Activated CD4-positive, alpha-beta T cell treated with anti-CD3 and anti-CD28 coated beads for 36 hours (primary cell): ENCODE measurements at regions not wholly inside any gene's neighbourhood (a gene's known extent, or its start where the extent isn't known, plus 50 kb on each side); places are given as distances from the start of the nearest gene placed in this dataset.

Source experiments
- ATAC-seq: fragments of 200-7000 bp; cut with Tn5 transposase; one replicate; pipeline ENCODE4 v1.10.0; 2021; ENCODE audit warnings: mild to moderate bottlenecking, moderate library complexity
- CTCF ChIA-PET: fragments of 350-600 bp; sonication (Branson Sonifier 250); formaldehyde crosslinking; loops from one replicate; lab custom pipeline; 2021; ENCODE audit warnings: antibody characterized with exemption; lab: Charles Lee
- POLR2A ChIA-PET: fragments of 350-600 bp; sonication (Branson Sonifier 250); formaldehyde crosslinking; loops from one replicate; lab custom pipeline; 2021; ENCODE audit warnings: antibody characterized with exemption, inconsistent platforms; lab: Charles Lee
- DNase-seq: peaks from one replicate; pipeline ENCODE4 v3.0.0-alpha.2; 2020
- H3K27ac Mint-ChIP-seq: one replicate; pipeline ENCODE4 v1.8.0; 2021; ENCODE audit warnings: mixed read lengths
- H3K27me3 Mint-ChIP-seq: one replicate; pipeline ENCODE4 v1.8.0; 2021; ENCODE audit warnings: mixed read lengths
- H3K36me3 Mint-ChIP-seq: one replicate; pipeline ENCODE4 v1.8.0; 2021; ENCODE audit warnings: low read depth, mixed read lengths
- H3K4me1 Mint-ChIP-seq: one replicate; pipeline ENCODE4 v1.8.0; 2021; ENCODE audit warnings: mixed read lengths
- H3K4me3 Mint-ChIP-seq: one replicate; pipeline ENCODE4 v1.8.0; 2021; ENCODE audit warnings: mild to moderate bottlenecking, moderate library complexity, mixed read lengths
- H3K9me3 Mint-ChIP-seq: one replicate; pipeline ENCODE4 v1.8.0; 2021; ENCODE audit warnings: low read depth, mixed read lengths
- intact Hi-C, 2 experiments: fragments of 100-400 bp; cut with DNase I in 1 of 2; cut with micrococcal nuclease in 1 of 2; formaldehyde crosslinking; loops; one replicate each; pipeline versions ENCODE4 v1.14.2 to v1.15.1; 2022 to 2024; cut with DNase I, micrococcal nuclease

- Mint-ChIP-seq H3K4me3 (no peak overlapping the region), H3K9me3 (no peaks in the 10 kb centered on the region), H3K36me3 (no peaks in the 10 kb centered on the region), H3K27ac (no peak overlapping the region), H3K27me3 (peaks cover 7% of the 10 kb centered on the region), H3K4me1 (peaks cover 26% of the 10 kb centered on the region)
- CTCF ChIA-PET, result interaction anchor here (0.6 to 1.1 kb wide), 2 partner anchors 153 to 525 kb away, joined by 4 to 5 read pairs; no protein-coding TSS in a partner anchor
- peak; percentile 23 for DNase-seq
- peak; percentile 74 for ATAC-seq
- intact Hi-C loops, result no loop called here
- POLR2A ChIA-PET, result no interaction called here
These were observed 56.2 kb upstream of the UFL1 start for GRCh38 chr6:96465321-96465903.

GRCh38 chr6:96466147-96466863 is 55.3 kb upstream of the UFL1 start:
- Mint-ChIP-seq H3K4me1 (peaks cover 26% of the 10 kb centered on the region), H3K27ac (no peak overlapping the region)

DNA sequence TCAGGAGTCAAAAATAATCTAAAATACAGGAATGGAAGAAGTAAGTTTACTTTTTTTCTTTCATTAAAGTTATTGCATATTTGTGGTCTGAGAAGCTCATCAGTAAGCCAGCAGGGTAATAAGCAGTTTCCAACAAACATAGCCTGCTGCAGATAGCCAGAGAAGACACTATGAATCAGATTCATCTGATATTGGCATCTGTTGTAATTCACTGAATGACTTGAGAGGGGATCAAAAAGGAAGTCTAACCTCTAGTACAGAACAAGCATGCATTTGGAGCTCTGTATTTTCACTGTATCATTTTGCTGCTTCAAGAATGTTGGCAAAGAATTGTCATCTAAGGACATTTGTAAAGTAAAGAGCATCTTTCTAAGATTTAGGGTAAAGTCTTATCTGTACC is 53.8 kb upstream of the UFL1 start:
- Mint-ChIP-seq H3K27ac (no peak overlapping the region), H3K4me1 (peaks cover 26% of the 10 kb centered on the region), H3K36me3 (no peaks in the 10 kb centered on the region), H3K9me3 (no peaks in the 10 kb centered on the region), H3K27me3 (peaks cover 10% of the 10 kb centered on the region), H3K4me3 (no peak overlapping the region)
- DNase-seq, result no peak
- ChIA-PET CTCF (no interaction called here), POLR2A (no interaction called here)
- intact Hi-C loops, result loop anchor here in 1 of 2 experiments (2.0 kb wide), 2 partner anchors 53 to 1037 kb away; partner anchors contain the start of gene UFL1
- ATAC-seq, result no peak

More at GRCh38 chr6:96466147-96466863, 55.3 kb upstream of the UFL1 start:
- ATAC-seq (peak; percentile 75), DNase-seq (no peak)
- intact Hi-C loops, result loop anchor here in 1 of 2 experiments (2.0 kb wide), 1 partner anchor 54 kb away; the partner anchor contains the start of gene UFL1
- Mint-ChIP-seq H3K27me3 (peaks cover 10% of the 10 kb centered on the region), H3K4me3 (no peak overlapping the region), H3K36me3 (no peaks in the 10 kb centered on the region), H3K9me3 (no peaks in the 10 kb centered on the region)
- POLR2A ChIA-PET, result no interaction called here
- CTCF ChIA-PET, result interaction anchor here (1.1 kb wide), 1 partner anchor 9 kb away, joined by 3 read pairs; no protein-coding TSS in a partner anchor

DNA sequence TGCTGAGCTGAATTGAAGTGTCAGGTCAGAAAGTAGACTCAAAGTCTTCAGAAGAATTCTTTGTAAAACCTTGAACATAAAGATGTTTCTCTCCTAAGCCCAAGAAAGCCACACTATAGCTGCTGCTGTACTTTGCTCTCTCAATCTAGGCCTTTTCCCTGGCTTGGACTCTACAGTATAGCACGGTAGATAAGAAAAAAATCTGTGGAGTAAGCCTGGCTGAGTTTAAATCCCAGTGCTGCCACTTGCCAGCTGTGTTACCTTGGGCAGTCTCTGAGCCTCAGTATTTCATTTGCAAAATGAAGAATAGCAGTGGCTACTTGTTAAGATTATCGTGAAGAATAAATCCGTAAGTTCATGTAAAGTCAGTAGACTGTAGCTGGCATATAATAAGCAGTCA is 53.3 kb upstream of the UFL1 start:
- H3K27me3 Mint-ChIP-seq, result peaks cover 10% of the 10 kb centered on the region
- H3K36me3 Mint-ChIP-seq, result no peaks in the 10 kb centered on the region
- no peak overlapping the region for H3K27ac Mint-ChIP-seq
- DNase-seq (no peak), ATAC-seq (no peak)
- ChIA-PET POLR2A (no interaction called here), CTCF (no interaction called here)
- intact Hi-C loops, result loop anchor here in 1 of 2 experiments (2.0 kb wide), 1 partner anchor 1037 kb away; no protein-coding TSS in a partner anchor
- no peaks in the 10 kb centered on the region for H3K9me3 Mint-ChIP-seq
- H3K4me1 Mint-ChIP-seq, result peaks cover 26% of the 10 kb centered on the region
- H3K4me3 Mint-ChIP-seq, result no peak overlapping the region

- Mint-ChIP-seq H3K9me3 (no peaks in the 10 kb centered on the region), H3K4me3 (no peak overlapping the region), H3K4me1 (peaks cover 26% of the 10 kb centered on the region), H3K27me3 (peaks cover 8% of the 10 kb centered on the region), H3K27ac (no peak overlapping the region), H3K36me3 (no peaks in the 10 kb centered on the region)
- CTCF ChIA-PET, result no interaction called here
- POLR2A ChIA-PET, result no interaction called here
- ATAC-seq (no peak), DNase-seq (no peak)
- intact Hi-C loops, result loop anchor here in 1 of 2 experiments (2.0 kb wide), 1 partner anchor 1038 kb away; no protein-coding TSS in a partner anchor
These were observed 52.9 kb upstream of the UFL1 start for GRCh38 chr6:96468681-96469224.

DNA sequence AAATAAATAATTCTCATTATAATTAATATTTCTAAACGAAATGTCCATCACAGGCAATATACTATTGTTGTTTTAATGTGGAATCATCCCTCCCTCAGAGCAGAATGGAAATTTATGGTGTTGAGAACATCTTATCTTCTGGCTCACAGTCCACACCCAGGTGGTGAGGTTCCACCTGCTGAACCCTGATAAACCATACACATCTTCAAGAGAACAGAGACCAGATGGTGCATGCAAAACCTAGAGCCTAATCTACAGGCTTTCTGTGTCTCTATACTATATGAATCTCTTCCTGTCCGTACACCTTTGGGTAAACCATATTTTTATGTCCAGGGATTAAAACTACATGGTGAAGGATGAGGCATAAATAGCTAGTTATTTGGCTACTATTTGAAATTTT is 52.3 kb upstream of the UFL1 start:
- Mint-ChIP-seq H3K9me3 (peaks cover 2% of the 10 kb centered on the region), H3K27me3 (peaks cover 5% of the 10 kb centered on the region), H3K36me3 (no peaks in the 10 kb centered on the region), H3K4me1 (peaks cover 26% of the 10 kb centered on the region), H3K4me3 (no peak overlapping the region), H3K27ac (no peak overlapping the region)
- ATAC-seq, result no peak
- POLR2A ChIA-PET, result no interaction called here
- CTCF ChIA-PET, result no interaction called here
- intact Hi-C loops, result loop anchor here in 1 of 2 experiments (2.0 kb wide), 1 partner anchor 1039 kb away; no protein-coding TSS in a partner anchor
- no peak for DNase-seq

- ChIA-PET POLR2A (no interaction called here), CTCF (no interaction called here)
- Mint-ChIP-seq H3K27ac (no peak overlapping the region), H3K9me3 (peaks cover 10% of the 10 kb centered on the region), H3K36me3 (no peaks in the 10 kb centered on the region), H3K4me1 (peaks cover 22% of the 10 kb centered on the region), H3K27me3 (peaks cover 7% of the 10 kb centered on the region), H3K4me3 (no peak overlapping the region)
- ATAC-seq, result no peak
- no peak for DNase-seq
- intact Hi-C loops, result no loop called here
These were observed 51.3 kb upstream of the UFL1 start for GRCh38 chr6:96470296-96470695.
